ENCODE measurements at regions not wholly inside any gene's neighbourhood (a gene's known extent, or its start where the extent isn't known, plus 50 kb on each side); places are given as distances from the start of the nearest gene placed in this dataset.
"Not testable (repeated sequence)": the region's sequence is repeated elsewhere in the genome, so short reads cannot be mapped to it uniquely, and the experiment has no call there.

GRCh38 chr12:56872366-56872765 lies 61.8 kb downstream of the SDR9C7 start:
- no peak for TF ChIP-seq CTCF (IDR thresholded peaks at IDR 0.05)
- H3K27ac ChIP-seq, result no peak overlapping the region
- no peak overlapping the region for H3K4me3 ChIP-seq
- no peak for DNase-seq (ENCODE audit: low spot score)

- Histone ChIP-seq H3K4me3 (no peak overlapping the region), H3K27ac (no peak overlapping the region)
- TF ChIP-seq CTCF (IDR thresholded peaks at IDR 0.05), result no peak
- DNase-seq (ENCODE audit: low spot score), result no peak
These were observed 67.0 kb downstream of the SDR9C7 start for GRCh38 chr12:56867216-56867615.

GRCh38 chr12:56866493-56866892 lies 67.7 kb downstream of the SDR9C7 start:
- Histone ChIP-seq H3K4me3 (no peak overlapping the region), H3K27ac (no peak overlapping the region)
- TF ChIP-seq CTCF (IDR thresholded peaks at IDR 0.05), result no peak

GRCh38 chr12:56864318-56864717 lies 69.9 kb downstream of the SDR9C7 start:
- TF ChIP-seq CTCF (IDR thresholded peaks at IDR 0.05), result no peak

More at GRCh38 chr12:56866493-56866892, 67.7 kb downstream of the SDR9C7 start:
- DNase-seq (ENCODE audit: low spot score), result no peak

GRCh38 chr12:56863789-56864188 lies 70.4 kb downstream of the SDR9C7 start:
- Histone ChIP-seq H3K27ac (no peak overlapping the region), H3K4me3 (no peak overlapping the region)
- no peak for TF ChIP-seq CTCF (IDR thresholded peaks at IDR 0.05)
- no peak for DNase-seq (ENCODE audit: low spot score)

More at GRCh38 chr12:56864318-56864717, 69.9 kb downstream of the SDR9C7 start:
- Histone ChIP-seq H3K4me3 (no peak overlapping the region), H3K27ac (no peak overlapping the region)
- no peak for DNase-seq (ENCODE audit: low spot score)

GRCh38 chr12:56862264-56862663 lies 71.9 kb downstream of the SDR9C7 start:
- H3K27ac ChIP-seq, result no peak overlapping the region
- no peak for TF ChIP-seq CTCF (IDR thresholded peaks at IDR 0.05)
- no peak overlapping the region for H3K4me3 ChIP-seq
- DNase-seq (ENCODE audit: low spot score), result no peak

- H3K4me3 ChIP-seq; DNase-seq (ENCODE audit: low spot score); H3K27ac ChIP-seq: not testable (repeated sequence)
These were observed 80.7 kb downstream of the SDR9C7 start for GRCh38 chr12:56853392-56853978.
